NT2/D1 (cell line): ENCODE measurements at regions not wholly inside any gene's neighbourhood (a gene's known extent, or its start where the extent isn't known, plus 50 kb on each side); places are given as distances from the start of the nearest gene placed in this dataset.

Experiments
- YY1 ChIP-seq: IDR thresholded peaks from 2 replicates; pipeline ENCODE4 v1.6.1; 2011; ENCODE audit not compliant: insufficient read length, insufficient read depth
- ZNF274 ChIP-seq: IDR thresholded peaks from 2 replicates; pipeline ENCODE4 v1.6.1; 2011; ENCODE audit warnings: mild to moderate bottlenecking, low read depth, low read length

DNA sequence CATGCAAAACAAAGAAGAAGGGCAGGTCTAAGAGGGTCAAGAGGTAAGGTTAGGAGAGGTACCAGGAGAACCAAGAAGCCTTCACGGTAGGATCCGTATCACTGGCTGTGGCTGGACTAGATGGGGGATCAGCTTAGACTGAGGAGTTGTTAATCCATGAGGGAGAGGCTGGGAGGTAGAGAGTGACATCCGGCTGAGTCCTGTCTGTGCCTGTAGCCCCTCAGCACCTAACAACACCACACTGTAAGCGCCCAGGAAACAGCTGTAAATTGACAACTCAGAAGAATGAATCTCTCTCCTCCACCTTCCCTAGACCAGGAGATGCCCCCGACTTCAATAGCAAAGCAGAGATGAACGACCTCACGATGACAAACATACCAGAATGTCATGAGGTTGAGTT is 199.4 kb upstream of the RPL38 start:
- no peak for TF ChIP-seq YY1
- TF ChIP-seq ZNF274, result no peak
